HAP-1 (cell line): ENCODE measurements at regions not wholly inside any gene's neighbourhood (a gene's known extent, or its start where the extent isn't known, plus 50 kb on each side); places are given as distances from the start of the nearest gene placed in this dataset.

Source experiments
- DNase-seq, 2 experiments: peaks; one replicate each; pipeline ENCODE4 v3.0.0-alpha.2; 2016 to 2020; ENCODE audit warnings: low spot score in 2 of 2
- H3K27me3 ChIP-seq: fragments of 250-450 bp; sonication (Bioruptor Pico); 2 replicates; pipeline ENCODE4 v1.5.1; 2020; ENCODE audit warnings: low read depth, mild to moderate bottlenecking, moderate library complexity
- H3K36me3 ChIP-seq: fragments of 250-450 bp; sonication (Bioruptor Pico); replicated peaks from 2 replicates; pipeline ENCODE4 v1.5.1; 2020; ENCODE audit warnings: mild to moderate bottlenecking
- H3K4me1 ChIP-seq: fragments of 250-450 bp; sonication (Bioruptor Pico); 2 replicates; pipeline ENCODE4 v1.5.1; 2020; ENCODE audit warnings: mild to moderate bottlenecking
- H3K4me3 ChIP-seq: fragments of 250-450 bp; sonication (Bioruptor Pico); 2 replicates; pipeline ENCODE4 v1.5.1; 2020; ENCODE audit warnings: mild to moderate bottlenecking, moderate library complexity
- H3K9me3 ChIP-seq: fragments of 250-450 bp; sonication (Bioruptor Pico); 2 replicates; pipeline ENCODE4 v1.5.1; 2020; ENCODE audit warnings: mild to moderate bottlenecking, moderate library complexity
- in situ Hi-C: fragments of 300-500 bp; cut with MboI; formaldehyde crosslinking; loops from 3 replicates; pipeline ENCODE4 v1.14.3; 2020; ENCODE audit warnings: low sequenced_read_pairs, inconsistent platforms, mixed read lengths

- peaks cover 6% of the 10 kb centered on the region; the same call in 1 of the 2 replicates for H3K4me1 ChIP-seq
- in situ Hi-C loops = no loop called here
- H3K9me3 ChIP-seq = no peaks in the 10 kb centered on the region
- no peaks in the 10 kb centered on the region for H3K36me3 ChIP-seq
- no peaks in the 10 kb centered on the region for H3K27me3 ChIP-seq
- no peak for DNase-seq
- H3K4me3 ChIP-seq = no peak overlapping the region
These were observed 304.2 kb downstream of the TFAP2C start for GRCh38 chr20:56933331-56933698.

- no peak overlapping the region for H3K4me3 ChIP-seq
- no peaks in the 10 kb centered on the region for H3K36me3 ChIP-seq
- no peak for DNase-seq
- H3K9me3 ChIP-seq = no peaks in the 10 kb centered on the region
- H3K4me1 ChIP-seq = peaks cover 3% of the 10 kb centered on the region; the same call in 1 of the 2 replicates
- in situ Hi-C loops = no loop called here
- no peaks in the 10 kb centered on the region for H3K27me3 ChIP-seq
These were observed 305.8 kb downstream of the TFAP2C start for GRCh38 chr20:56934888-56935287.

- Histone ChIP-seq H3K4me1 (no peaks in the 10 kb centered on the region), H3K9me3 (no peaks in the 10 kb centered on the region), H3K27me3 (peaks cover under 1% of the 10 kb centered on the region; the same call in 1 of the 2 replicates), H3K4me3 (no peak overlapping the region), H3K36me3 (no peaks in the 10 kb centered on the region)
- DNase-seq = no peak
- in situ Hi-C loops = no loop called here
These were observed 311.4 kb downstream of the TFAP2C start for GRCh38 chr20:56940466-56940865.

GRCh38 chr20:56941101-56941686 is 312.1 kb downstream of the TFAP2C start:
- no peak overlapping the region for H3K4me3 ChIP-seq
- DNase-seq = no peak
- H3K36me3 ChIP-seq = no peaks in the 10 kb centered on the region
- in situ Hi-C loops = no loop called here
- H3K27me3 ChIP-seq = peaks cover 3% of the 10 kb centered on the region; the same call in 1 of the 2 replicates
- H3K9me3 ChIP-seq = no peaks in the 10 kb centered on the region
- no peaks in the 10 kb centered on the region for H3K4me1 ChIP-seq

- no peak for DNase-seq
- in situ Hi-C loops = no loop called here
- H3K4me3 ChIP-seq = no peak overlapping the region
- H3K27me3 ChIP-seq = peaks cover 5% of the 10 kb centered on the region; the same call in 1 of the 2 replicates
- no peaks in the 10 kb centered on the region for H3K36me3 ChIP-seq
- H3K4me1 ChIP-seq = no peaks in the 10 kb centered on the region
- H3K9me3 ChIP-seq = no peaks in the 10 kb centered on the region
These were observed 315.1 kb downstream of the TFAP2C start for GRCh38 chr20:56943946-56944945.

GRCh38 chr20:56945057-56945456 is 316.0 kb downstream of the TFAP2C start:
- Histone ChIP-seq H3K27me3 (peaks cover 5% of the 10 kb centered on the region; the same call in 1 of the 2 replicates), H3K4me1 (no peaks in the 10 kb centered on the region), H3K9me3 (no peaks in the 10 kb centered on the region), H3K36me3 (no peaks in the 10 kb centered on the region), H3K4me3 (no peak overlapping the region)
- in situ Hi-C loops = no loop called here
- DNase-seq = no peak

GRCh38 chr20:56945901-56946300 is 316.8 kb downstream of the TFAP2C start:
- no peak for DNase-seq
- in situ Hi-C loops = no loop called here
- H3K4me1 ChIP-seq = no peaks in the 10 kb centered on the region

GRCh38 chr20:56949318-56949717 is 317.1 kb downstream of the BMP7 start:
- peak in 1 of 2 experiments; percentile 33 for DNase-seq
- Histone ChIP-seq H3K27me3 (peaks cover 5% of the 10 kb centered on the region; the same call in 1 of the 2 replicates), H3K9me3 (no peaks in the 10 kb centered on the region), H3K4me3 (no peak overlapping the region), H3K4me1 (no peaks in the 10 kb centered on the region), H3K36me3 (no peaks in the 10 kb centered on the region)
- in situ Hi-C loops = no loop called here

More at GRCh38 chr20:56945901-56946300, 316.8 kb downstream of the TFAP2C start:
- Histone ChIP-seq H3K4me3 (no peak overlapping the region), H3K9me3 (no peaks in the 10 kb centered on the region), H3K27me3 (peaks cover 5% of the 10 kb centered on the region; the same call in 1 of the 2 replicates), H3K36me3 (no peaks in the 10 kb centered on the region)

GRCh38 chr20:56952258-56953047 is 314.0 kb downstream of the BMP7 start:
- no peak overlapping the region for H3K4me3 ChIP-seq
- in situ Hi-C loops = no loop called here
- DNase-seq = no peak
- no peaks in the 10 kb centered on the region for H3K9me3 ChIP-seq
- H3K27me3 ChIP-seq = no peaks in the 10 kb centered on the region
- no peaks in the 10 kb centered on the region for H3K36me3 ChIP-seq
- H3K4me1 ChIP-seq = peaks cover 19% of the 10 kb centered on the region

GRCh38 chr20:56953048-56953586 is 313.3 kb downstream of the BMP7 start:
- no peaks in the 10 kb centered on the region for H3K27me3 ChIP-seq
- no peak for DNase-seq
- no peaks in the 10 kb centered on the region for H3K9me3 ChIP-seq
- H3K4me1 ChIP-seq = peaks cover 26% of the 10 kb centered on the region
- in situ Hi-C loops = no loop called here
- no peak overlapping the region for H3K4me3 ChIP-seq
- H3K36me3 ChIP-seq = no peaks in the 10 kb centered on the region

- no peaks in the 10 kb centered on the region for H3K27me3 ChIP-seq
- H3K4me1 ChIP-seq = peaks cover 28% of the 10 kb centered on the region
- no peaks in the 10 kb centered on the region for H3K36me3 ChIP-seq
- in situ Hi-C loops = no loop called here
- DNase-seq = no peak
- H3K4me3 ChIP-seq = no peak overlapping the region
- no peaks in the 10 kb centered on the region for H3K9me3 ChIP-seq
These were observed 311.6 kb downstream of the BMP7 start for GRCh38 chr20:56954797-56955196.

- in situ Hi-C loops = no loop called here
- Histone ChIP-seq H3K9me3 (no peaks in the 10 kb centered on the region), H3K4me1 (peaks cover 28% of the 10 kb centered on the region), H3K4me3 (no peak overlapping the region), H3K36me3 (no peaks in the 10 kb centered on the region), H3K27me3 (no peaks in the 10 kb centered on the region)
- DNase-seq = peak in 1 of 2 experiments; percentile 2
These were observed 310.8 kb downstream of the BMP7 start for GRCh38 chr20:56955680-56956079.

GRCh38 chr20:56956534-56956933 is 309.9 kb downstream of the BMP7 start:
- in situ Hi-C loops = no loop called here
- no peaks in the 10 kb centered on the region for H3K36me3 ChIP-seq
- no peak overlapping the region for H3K4me3 ChIP-seq
- peaks cover 28% of the 10 kb centered on the region for H3K4me1 ChIP-seq
- H3K27me3 ChIP-seq = no peaks in the 10 kb centered on the region
- no peaks in the 10 kb centered on the region for H3K9me3 ChIP-seq
- DNase-seq = peak in 1 of 2 experiments; percentile 54
